ENCODE measurements at regions not wholly inside any gene's neighbourhood (a gene's known extent, or its start where the extent isn't known, plus 50 kb on each side); places are given as distances from the start of the nearest gene placed in this dataset.

DNA sequence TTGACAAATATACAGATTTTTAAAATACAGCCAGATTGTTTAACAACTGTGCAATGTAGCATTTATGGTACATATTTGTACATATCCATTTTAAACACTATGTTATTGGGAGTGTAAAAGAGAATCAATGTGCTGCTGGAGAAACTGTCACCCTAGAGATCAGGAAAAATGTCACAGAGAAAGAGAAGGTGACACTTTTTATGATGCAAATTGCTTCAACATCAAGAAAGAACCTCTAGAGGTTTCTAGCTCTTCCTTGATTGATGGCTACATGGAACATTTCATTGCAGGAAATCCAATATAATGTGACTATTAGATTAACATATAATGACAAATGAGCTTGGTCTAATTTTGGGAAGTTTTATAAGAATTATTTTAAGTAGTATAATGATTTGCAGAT is 1491.2 kb upstream of the PCDH20 start:
- TF ChIP-seq, protein P1, sequence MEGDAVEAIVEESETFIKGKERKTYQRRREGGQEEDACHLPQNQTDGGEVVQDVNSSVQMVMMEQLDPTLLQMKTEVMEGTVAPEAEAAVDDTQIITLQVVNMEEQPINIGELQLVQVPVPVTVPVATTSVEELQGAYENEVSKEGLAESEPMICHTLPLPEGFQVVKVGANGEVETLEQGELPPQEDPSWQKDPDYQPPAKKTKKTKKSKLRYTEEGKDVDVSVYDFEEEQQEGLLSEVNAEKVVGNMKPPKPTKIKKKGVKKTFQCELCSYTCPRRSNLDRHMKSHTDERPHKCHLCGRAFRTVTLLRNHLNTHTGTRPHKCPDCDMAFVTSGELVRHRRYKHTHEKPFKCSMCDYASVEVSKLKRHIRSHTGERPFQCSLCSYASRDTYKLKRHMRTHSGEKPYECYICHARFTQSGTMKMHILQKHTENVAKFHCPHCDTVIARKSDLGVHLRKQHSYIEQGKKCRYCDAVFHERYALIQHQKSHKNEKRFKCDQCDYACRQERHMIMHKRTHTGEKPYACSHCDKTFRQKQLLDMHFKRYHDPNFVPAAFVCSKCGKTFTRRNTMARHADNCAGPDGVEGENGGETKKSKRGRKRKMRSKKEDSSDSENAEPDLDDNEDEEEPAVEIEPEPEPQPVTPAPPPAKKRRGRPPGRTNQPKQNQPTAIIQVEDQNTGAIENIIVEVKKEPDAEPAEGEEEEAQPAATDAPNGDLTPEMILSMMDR (IDR thresholded peaks at IDR 0.05) = no peak
- TF ChIP-seq EP300 (IDR thresholded peaks at IDR 0.05) (no peak), POLR2A (IDR thresholded peaks at IDR 0.05) (no peak)

All from ovary (tissue), 3 donors.